Mesenchymal stem cell (in vitro differentiated cells and primary cell): ENCODE measurements at regions not wholly inside any gene's neighbourhood (a gene's known extent, or its start where the extent isn't known, plus 50 kb on each side); places are given as distances from the start of the nearest gene placed in this dataset.

Experiments used
- DNase-seq: peaks from one replicate; pipeline ENCODE4 v3.0.0-alpha.2; 2013
- H2AFZ ChIP-seq: one replicate; pipeline ENCODE4 v1.6.1; 2013; ENCODE audit warnings: low read depth, mild to moderate bottlenecking, control low read depth, inconsistent platforms, low read length, moderate library complexity
- H2AK5ac ChIP-seq: 2 replicates; pipeline ENCODE4 v1.6.1; 2013; ENCODE audit warnings: low read length, moderate library complexity, mild to moderate bottlenecking, inconsistent platforms; ENCODE audit not compliant: severe bottlenecking
- H2BK120ac ChIP-seq: one replicate; pipeline ENCODE4 v1.6.1; 2013; ENCODE audit warnings: low read depth, mild to moderate bottlenecking, inconsistent platforms, low read length, moderate library complexity
- H2BK12ac ChIP-seq, 2 experiments: one replicate each; pipeline ENCODE4 v1.6.1; 2013; ENCODE audit warnings: inconsistent platforms in 2 of 2, low read length in 2 of 2, mild to moderate bottlenecking in 2 of 2, moderate library complexity in 2 of 2, control low read depth in 1 of 2
- H2BK15ac ChIP-seq: one replicate; pipeline ENCODE4 v1.6.1; 2013; ENCODE audit warnings: mild to moderate bottlenecking, low read depth, inconsistent platforms; ENCODE audit not compliant: poor library complexity, severe bottlenecking
- H2BK5ac ChIP-seq: 2 replicates; pipeline ENCODE4 v1.6.1; 2013; ENCODE audit warnings: low read depth, mild to moderate bottlenecking, low read length, control low read depth, inconsistent platforms; ENCODE audit not compliant: poor library complexity, severe bottlenecking
- H3K14ac ChIP-seq, 2 experiments: one replicate each; pipeline ENCODE4 v1.6.1; 2013; ENCODE audit warnings: inconsistent platforms in 2 of 2, low read length in 2 of 2, control low read depth in 1 of 2, mild to moderate bottlenecking in 1 of 2, moderate library complexity in 1 of 2
- H3K18ac ChIP-seq, 2 experiments: one replicate each; pipeline ENCODE4 v1.6.1; 2013; ENCODE audit warnings: inconsistent platforms in 2 of 2, low read length in 2 of 2, control low read depth in 1 of 2, low read depth in 1 of 2, mild to moderate bottlenecking in 1 of 2
- H3K23ac ChIP-seq, 2 experiments: one replicate each; pipeline ENCODE4 v1.6.1; 2013; ENCODE audit warnings: inconsistent platforms in 2 of 2, low read length in 2 of 2, mild to moderate bottlenecking in 2 of 2, moderate library complexity in 2 of 2, control low read depth in 1 of 2
- H3K27ac ChIP-seq: 2 replicates; pipeline ENCODE4 v1.5.1; 2013; ENCODE audit warnings: mild to moderate bottlenecking, moderate library complexity, low read length, control low read depth, inconsistent platforms; ENCODE audit not compliant: poor library complexity, severe bottlenecking
- H3K27me3 ChIP-seq, 2 experiments: 2 replicates each; pipeline versions ENCODE4 v1.6.1 to v1.7.0; 2013; ENCODE audit warnings: low read length in 2 of 2, mild to moderate bottlenecking in 2 of 2, moderate library complexity in 2 of 2, control low read depth in 1 of 2, inconsistent platforms in 1 of 2; ENCODE audit not compliant: control insufficient read depth in 1 of 2, insufficient read depth in 1 of 2
- H3K36me3 ChIP-seq, 2 experiments: 2 replicates each; pipeline versions ENCODE4 v1.6.1 to v1.7.0; 2013; ENCODE audit warnings: low read length in 2 of 2, control low read depth in 1 of 2, inconsistent platforms in 1 of 2, low read depth in 1 of 2, mild to moderate bottlenecking in 1 of 2; ENCODE audit not compliant: insufficient read depth in 2 of 2, control insufficient read depth in 1 of 2
- H3K4ac ChIP-seq, 2 experiments: one replicate each; pipeline ENCODE4 v1.6.1; 2013; ENCODE audit warnings: inconsistent platforms in 2 of 2, low read length in 2 of 2, mild to moderate bottlenecking in 2 of 2, moderate library complexity in 2 of 2, control low read depth in 1 of 2, low read depth in 1 of 2
- H3K4me1 ChIP-seq: 2 replicates; pipeline ENCODE4 v1.6.1; 2013; ENCODE audit warnings: low read depth, low read length, control low read depth; ENCODE audit not compliant: control insufficient read depth, insufficient read depth
- H3K4me2 ChIP-seq: 2 replicates; pipeline ENCODE4 v1.6.1; 2013; ENCODE audit warnings: low read length, mild to moderate bottlenecking, inconsistent platforms; ENCODE audit not compliant: poor library complexity, severe bottlenecking
- H3K4me3 ChIP-seq, 2 experiments: 2 replicates each; pipeline versions ENCODE4 v1.5.1 to v1.7.0; 2013; ENCODE audit warnings: low read length in 2 of 2, mild to moderate bottlenecking in 2 of 2, control low read depth in 1 of 2, low read depth in 1 of 2; ENCODE audit not compliant: insufficient read depth in 1 of 2
- H3K79me1 ChIP-seq: replicated peaks from 2 replicates; pipeline ENCODE4 v1.6.1; 2013; ENCODE audit warnings: mild to moderate bottlenecking, control low read depth, low read length, inconsistent platforms; ENCODE audit not compliant: poor library complexity, severe bottlenecking
- H3K9ac ChIP-seq: 2 replicates; pipeline ENCODE4 v1.7.0; 2013; ENCODE audit warnings: mild to moderate bottlenecking, low read length, moderate library complexity
- H3K9me3 ChIP-seq: 2 replicates; pipeline ENCODE4 v1.7.0; 2013; ENCODE audit warnings: mild to moderate bottlenecking, low read length; ENCODE audit not compliant: control insufficient read depth
- H4K8ac ChIP-seq: one replicate; pipeline ENCODE4 v1.6.1; 2013; ENCODE audit warnings: inconsistent platforms, mild to moderate bottlenecking, low read length, moderate library complexity
- H4K91ac ChIP-seq: one replicate; pipeline ENCODE4 v1.6.1; 2013; ENCODE audit warnings: mild to moderate bottlenecking, low read length, inconsistent platforms
- WGBS: methylation state at CpG from one replicate; pipeline ENCODE4 v1.1.7; 2013; ENCODE audit warnings: mixed read lengths; 5-methylcytosine and 5-hydroxymethylcytosine counted together

DNA sequence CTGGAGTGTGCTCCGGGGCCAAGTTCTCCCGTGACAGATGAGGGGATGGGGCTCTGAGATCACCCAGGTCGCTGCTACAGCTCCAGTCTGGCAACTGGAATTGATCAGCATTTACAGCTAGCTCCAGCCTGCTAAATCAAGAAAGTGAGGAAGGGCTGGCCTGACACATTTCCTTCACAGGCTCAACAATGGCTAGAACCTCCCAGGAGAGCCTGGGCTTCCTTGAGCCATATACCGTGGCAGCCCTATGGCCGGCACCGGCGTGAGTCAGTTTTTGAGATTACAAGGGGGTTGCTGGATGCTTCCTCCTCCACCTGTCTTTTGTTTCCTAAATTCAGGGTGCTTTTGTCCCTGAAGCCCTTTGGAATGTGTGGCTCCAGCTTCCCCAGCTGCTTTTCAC lies 104.2 kb downstream of the ETS2 start:
- Histone ChIP-seq H3K27me3 (peaks cover 0 to 27% of the 10 kb centered on the region in 2 experiments), H4K8ac (peak overlapping the region; percentile 56), H2AK5ac (no peak overlapping the region), H3K18ac (peak overlapping the region in 1 of 2 experiments; percentile 33), H3K27ac (no peak overlapping the region), H3K36me3 (no peaks in the 10 kb centered on the region), H2AFZ (no peak overlapping the region), H3K79me1 (no peaks in the 10 kb centered on the region), H2BK15ac (peak overlapping the region; percentile 70), H2BK5ac (no peak overlapping the region), H3K4ac (no peak overlapping the region), H2BK120ac (peak overlapping the region; percentile 35), H3K4me2 (no peak overlapping the region), H4K91ac (no peak overlapping the region), H3K4me1 (peaks cover 13% of the 10 kb centered on the region), H3K14ac (no peak overlapping the region), H3K9me3 (no peaks in the 10 kb centered on the region), H3K23ac (no peak overlapping the region), H2BK12ac (peak overlapping the region; percentile 8 to 63), H3K9ac (no peak overlapping the region), H3K4me3 (no peak overlapping the region)
- no peak for DNase-seq
- WGBS = 92% methylated on average over 7 of the region's 7 CpGs

DNA sequence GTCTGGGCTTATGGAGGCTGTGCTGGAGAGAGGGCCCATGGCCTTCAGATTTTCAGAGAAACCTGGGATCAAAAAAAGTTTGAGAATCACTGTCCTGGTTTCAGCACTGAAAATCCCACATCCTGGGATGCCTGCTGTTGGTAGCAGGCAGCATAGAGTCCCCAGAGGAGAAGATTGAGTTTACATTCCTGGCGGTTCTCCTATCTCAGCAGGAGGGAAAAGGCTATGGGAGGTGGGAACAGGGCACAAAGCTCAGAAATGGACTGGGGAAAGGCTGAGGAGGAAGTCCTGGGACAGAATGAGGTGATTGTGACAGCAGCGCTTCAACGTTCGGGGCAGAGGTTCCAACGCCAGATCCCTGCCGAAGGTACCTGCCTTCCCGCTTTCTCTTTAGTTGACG lies 103.4 kb downstream of the ETS2 start:
- H3K9ac ChIP-seq = no peak overlapping the region
- H2BK5ac ChIP-seq = no peak overlapping the region
- H3K4ac ChIP-seq = no peak overlapping the region
- no peaks in the 10 kb centered on the region for H3K79me1 ChIP-seq
- whole genome bisulfite sequencing = 90% methylated on average over 8 of the region's 8 CpGs
- DNase-seq = peak; percentile 43
- no peak overlapping the region for H3K23ac ChIP-seq
- H2BK12ac ChIP-seq = peak overlapping the region in 1 of 2 experiments; percentile 60
- no peak overlapping the region for H2AFZ ChIP-seq
- H3K14ac ChIP-seq = no peak overlapping the region
- no peaks in the 10 kb centered on the region for H3K9me3 ChIP-seq
- H4K8ac ChIP-seq = no peak overlapping the region
- H2BK15ac ChIP-seq = no peak overlapping the region
- no peak overlapping the region for H3K4me3 ChIP-seq
- H3K36me3 ChIP-seq = no peaks in the 10 kb centered on the region
- no peak overlapping the region for H4K91ac ChIP-seq
- H3K27ac ChIP-seq = no peak overlapping the region
- no peak overlapping the region for H2AK5ac ChIP-seq
- H3K18ac ChIP-seq = peak overlapping the region in 1 of 2 experiments; percentile 28
- H3K4me2 ChIP-seq = no peak overlapping the region
- H2BK120ac ChIP-seq = no peak overlapping the region
- peaks cover 0 to 23% of the 10 kb centered on the region in 2 experiments for H3K27me3 ChIP-seq
- peaks cover 13% of the 10 kb centered on the region for H3K4me1 ChIP-seq

DNA sequence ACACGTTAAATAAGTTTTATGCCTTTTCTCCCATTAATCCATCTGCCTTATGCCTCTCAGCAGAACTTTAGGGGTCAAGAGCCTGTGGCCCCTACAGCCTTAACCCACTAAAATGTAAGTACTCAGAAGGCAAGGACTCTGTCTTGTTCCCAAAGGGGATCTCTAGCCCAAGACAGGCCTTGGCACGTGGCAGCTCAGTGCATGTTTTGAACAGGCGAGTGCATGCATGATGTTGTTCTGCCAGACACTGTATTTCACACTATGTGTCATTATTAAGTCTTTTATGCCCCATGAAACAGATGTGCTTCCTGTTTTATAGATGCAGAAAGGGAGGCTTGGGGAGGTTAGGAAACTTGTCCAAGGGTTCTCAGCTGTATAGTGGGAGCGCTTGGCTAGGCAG lies 102.8 kb downstream of the ETS2 start:
- Histone ChIP-seq H4K91ac (no peak overlapping the region), H3K36me3 (no peaks in the 10 kb centered on the region), H2BK5ac (no peak overlapping the region), H3K79me1 (no peaks in the 10 kb centered on the region), H3K4me2 (no peak overlapping the region), H3K9ac (no peak overlapping the region), H2AK5ac (no peak overlapping the region), H4K8ac (no peak overlapping the region), H3K9me3 (no peaks in the 10 kb centered on the region), H3K4ac (no peak overlapping the region), H3K27me3 (peaks cover 0 to 18% of the 10 kb centered on the region in 2 experiments), H3K14ac (no peak overlapping the region), H3K4me1 (peaks cover 12% of the 10 kb centered on the region), H3K4me3 (no peak overlapping the region), H3K18ac (no peak overlapping the region), H2AFZ (no peak overlapping the region), H3K27ac (no peak overlapping the region), H2BK15ac (no peak overlapping the region), H3K23ac (no peak overlapping the region), H2BK120ac (no peak overlapping the region), H2BK12ac (peak overlapping the region in 1 of 2 experiments; percentile 90)
- WGBS = 92% methylated on average over 4 of the region's 4 CpGs
- no peak for DNase-seq

DNA sequence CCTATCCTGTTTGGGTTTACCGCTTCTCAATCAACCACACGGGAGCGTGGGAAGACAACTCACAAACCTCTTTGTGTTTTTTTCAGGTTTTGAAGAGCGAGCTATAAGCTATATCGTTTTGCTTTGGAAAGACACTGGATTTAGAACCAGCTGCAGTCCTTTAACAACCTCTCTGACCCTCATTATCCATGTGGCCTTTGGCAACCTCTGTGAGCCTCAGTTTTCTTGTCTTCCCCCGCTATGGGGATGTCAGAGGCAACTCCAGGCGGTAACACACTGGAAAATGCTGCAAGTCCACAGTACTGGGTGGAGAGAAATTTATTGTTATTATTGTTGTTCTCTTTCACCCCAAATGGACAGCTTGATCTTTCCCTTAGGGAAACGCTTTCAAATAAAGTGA lies 100.0 kb downstream of the ETS2 start:
- H3K9me3 ChIP-seq = peaks cover 6% of the 10 kb centered on the region
- peaks cover 4% of the 10 kb centered on the region for H3K4me1 ChIP-seq
- H2AFZ ChIP-seq = no peak overlapping the region
- H3K14ac ChIP-seq = no peak overlapping the region
- no peak overlapping the region for H2BK15ac ChIP-seq
- H4K91ac ChIP-seq = no peak overlapping the region
- no peak overlapping the region for H2BK12ac ChIP-seq
- DNase-seq = no peak
- no peak overlapping the region for H3K27ac ChIP-seq
- no peaks in the 10 kb centered on the region for H3K36me3 ChIP-seq
- H3K18ac ChIP-seq = no peak overlapping the region
- H3K9ac ChIP-seq = no peak overlapping the region
- H4K8ac ChIP-seq = no peak overlapping the region
- peaks cover 0 to 7% of the 10 kb centered on the region in 2 experiments for H3K27me3 ChIP-seq
- 93% methylated on average over 8 of the region's 8 CpGs for whole genome bisulfite sequencing
- no peak overlapping the region for H2BK5ac ChIP-seq
- H3K4ac ChIP-seq = no peak overlapping the region
- H3K4me2 ChIP-seq = no peak overlapping the region
- H3K4me3 ChIP-seq = no peak overlapping the region
- H2BK120ac ChIP-seq = no peak overlapping the region
- no peak overlapping the region for H3K23ac ChIP-seq
- H3K79me1 ChIP-seq = no peaks in the 10 kb centered on the region
- no peak overlapping the region for H2AK5ac ChIP-seq
